ENCODE measurements at regions not wholly inside any gene's neighbourhood (a gene's known extent, or its start where the extent isn't known, plus 50 kb on each side); places are given as distances from the start of the nearest gene placed in this dataset.

GRCh38 chr6:164051427-164051826 lies 636.9 kb downstream of the QKI start:
- no CpG with 5 or more reads among the region's 4 CpGs for WGBS, 2 experiments (ENCODE audit: extremely low coverage in 2 of 2, insufficient read length in 1 of 2)
- Histone ChIP-seq H3K4me2 (ENCODE audit: low read depth, low read length) (no peak overlapping the region), H3K9me3 (ENCODE audit: control insufficient read depth, insufficient read depth, low read length) (peaks cover 4% of the 10 kb centered on the region; the same call in 1 of the 2 replicates), H3K14ac (replicated peaks; ENCODE audit: low read depth, low read length) (no peak overlapping the region), H4K5ac (ENCODE audit: low read depth, low read length) (no peak overlapping the region), H3K36me3 (ENCODE audit: control insufficient read depth, insufficient read depth, low read length) (no peaks in the 10 kb centered on the region), H3K56ac (ENCODE audit: extremely low read depth, insufficient read depth, low read length) (no peak overlapping the region), H2BK20ac (ENCODE audit: low read depth, low read length) (no peak overlapping the region), H3K23ac (ENCODE audit: low read depth, low read length) (no peak overlapping the region), H4K8ac (ENCODE audit: low read depth in 2 of 2, low read length in 2 of 2) (no peak overlapping the region), H3K18ac (ENCODE audit: low read depth, low read length) (no peak overlapping the region), H3K27ac (ENCODE audit: insufficient read depth, low read length) (no peak overlapping the region), H4K91ac (ENCODE audit: insufficient read depth, low read depth, low read length) (no peak overlapping the region), H3K9me1 (ENCODE audit: insufficient read depth, low read length) (no peaks in the 10 kb centered on the region), H3K4me1 (ENCODE audit: control insufficient read depth, insufficient read depth, low read length) (no peaks in the 10 kb centered on the region), H2BK15ac (ENCODE audit: low read depth, low read length) (no peak overlapping the region), H3K9ac (ENCODE audit: low read depth, low read length) (no peak overlapping the region), H2AFZ (replicated peaks; ENCODE audit: low read length, poor library complexity) (no peak overlapping the region), H2AK9ac (replicated peaks; ENCODE audit: low read depth, low read length, poor library complexity) (no peak overlapping the region), H3K4me3 (ENCODE audit: insufficient read depth, low read depth, low read length) (no peak overlapping the region), H3K4ac (ENCODE audit: low read depth, low read length) (no peak overlapping the region), H2AK5ac (ENCODE audit: low read depth, low read length) (no peak overlapping the region), H3K27me3 (ENCODE audit: control insufficient read depth, insufficient read depth, low read length) (no peaks in the 10 kb centered on the region), H3K79me1 (ENCODE audit: low read depth in 1 of 2, low read length in 2 of 2) (no peaks in the 10 kb centered on the region), H2BK5ac (ENCODE audit: low read depth, low read length, poor library complexity, severe bottlenecking) (no peak overlapping the region), H4K20me1 (ENCODE audit: insufficient read depth, low read length) (no peaks in the 10 kb centered on the region), H2BK120ac (ENCODE audit: low read depth, low read length) (no peak overlapping the region)
- ATAC-seq (ENCODE audit: low read depth) (no peak), DNase-seq (no peak)
- POLR2A ChIA-PET (ENCODE audit: unreplicated experiment) = no interaction called here
- in situ Hi-C loops (cut with MboI; ENCODE audit: low sequenced_read_pairs) = no loop called here
- CTCF ChIA-PET = no interaction called here
- intact Hi-C loops (cut with micrococcal nuclease) = no loop called here
- dilution Hi-C loops (cut with HindIII; ENCODE audit: low sequenced_read_pairs, unreplicated experiment) = no loop called here
- BruUV-seq (replicated peaks) = no TSS peak
- TF ChIP-seq, protein P1, sequence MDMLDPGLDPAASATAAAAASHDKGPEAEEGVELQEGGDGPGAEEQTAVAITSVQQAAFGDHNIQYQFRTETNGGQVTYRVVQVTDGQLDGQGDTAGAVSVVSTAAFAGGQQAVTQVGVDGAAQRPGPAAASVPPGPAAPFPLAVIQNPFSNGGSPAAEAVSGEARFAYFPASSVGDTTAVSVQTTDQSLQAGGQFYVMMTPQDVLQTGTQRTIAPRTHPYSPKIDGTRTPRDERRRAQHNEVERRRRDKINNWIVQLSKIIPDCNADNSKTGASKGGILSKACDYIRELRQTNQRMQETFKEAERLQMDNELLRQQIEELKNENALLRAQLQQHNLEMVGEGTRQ (IDR thresholded peaks at IDR 0.05; ENCODE audit: low read depth, low read length) = no peak
- TF ChIP-seq MAFK (IDR thresholded peaks at IDR 0.05; ENCODE audit: low read depth, low read length) = no peak
- TF ChIP-seq SMC3 (IDR thresholded peaks at IDR 0.05; ENCODE audit: low read depth, low read length) = no peak
- TF ChIP-seq ELK1 (IDR thresholded peaks at IDR 0.05; ENCODE audit: borderline replicate concordance, low read depth, low read length) = no peak
- TF ChIP-seq MXI1 (IDR thresholded peaks at IDR 0.05; ENCODE audit: borderline replicate concordance, low read depth, low read length) = no peak
- no peak for TF ChIP-seq FOS (IDR thresholded peaks at IDR 0.05; ENCODE audit: low read depth, low read length)
- no peak for TF ChIP-seq CTCF (conservative IDR thresholded peaks at IDR 0.05; ENCODE audit: low read depth, low read length)
- no peak for TF ChIP-seq RCOR1 (IDR thresholded peaks at IDR 0.05; ENCODE audit: insufficient replicate concordance, low read length)
- no peak for TF ChIP-seq CHD1 (IDR thresholded peaks at IDR 0.05; ENCODE audit: low read depth, low read length)
- no peak for TF ChIP-seq NFE2L2 (IDR thresholded peaks at IDR 0.05; ENCODE audit: low read depth, low read length)
- TF ChIP-seq RAD21 (IDR thresholded peaks at IDR 0.05; ENCODE audit: low read length) = no peak
- TF ChIP-seq RFX5 (IDR thresholded peaks at IDR 0.05; ENCODE audit: low read depth, low read length) = no peak
- TF ChIP-seq CEBPB (IDR thresholded peaks at IDR 0.05; ENCODE audit: low read depth, low read length) = no peak
- no peak for TF ChIP-seq BHLHE40 (IDR thresholded peaks at IDR 0.05; ENCODE audit: low read depth, low read length)

Measured in IMR-90 (cell line).